Choroid plexus epithelial cell (primary cell): ENCODE measurements at regions not wholly inside any gene's neighbourhood (a gene's known extent, or its start where the extent isn't known, plus 50 kb on each side); places are given as distances from the start of the nearest gene placed in this dataset.
"Not testable (repeated sequence)": the region's sequence is repeated elsewhere in the genome, so short reads cannot be mapped to it uniquely, and the experiment has no call there.

Source experiments
- DNase-seq: peaks from one replicate; pipeline ENCODE4 v3.0.0-alpha.2; 2010; ENCODE audit warnings: low read depth
- H3K4me3 ChIP-seq: 2 replicates; pipeline ENCODE4 v1.5.1; 2011; ENCODE audit warnings: low read depth, mild to moderate bottlenecking, control low read depth, low read length, moderate library complexity
- CTCF ChIP-seq: conservative IDR thresholded peaks from 2 replicates; pipeline ENCODE4 v1.5.1; 2011; ENCODE audit warnings: low read depth, mild to moderate bottlenecking, control low read depth, inconsistent platforms, low read length, moderate library complexity

GRCh38 chr9:24824607-24825006 is 278.9 kb upstream of the IZUMO3 start:
- TF ChIP-seq CTCF, result no peak
- DNase-seq, result no peak
- H3K4me3 ChIP-seq, result no peak overlapping the region

- H3K4me3 ChIP-seq, result no peak overlapping the region
- TF ChIP-seq CTCF, result no peak
- DNase-seq, result no peak
Measured at GRCh38 chr9:24820196-24820595, 274.5 kb upstream of the IZUMO3 start.

- TF ChIP-seq CTCF, result no peak
- H3K4me3 ChIP-seq, result no peak overlapping the region
- no peak for DNase-seq
Measured at GRCh38 chr9:24817756-24818155, 272.1 kb upstream of the IZUMO3 start.

- DNase-seq, result no peak
- no peak overlapping the region for H3K4me3 ChIP-seq
- TF ChIP-seq CTCF, result no peak
Measured at GRCh38 chr9:24816006-24816405, 270.3 kb upstream of the IZUMO3 start.

DNA sequence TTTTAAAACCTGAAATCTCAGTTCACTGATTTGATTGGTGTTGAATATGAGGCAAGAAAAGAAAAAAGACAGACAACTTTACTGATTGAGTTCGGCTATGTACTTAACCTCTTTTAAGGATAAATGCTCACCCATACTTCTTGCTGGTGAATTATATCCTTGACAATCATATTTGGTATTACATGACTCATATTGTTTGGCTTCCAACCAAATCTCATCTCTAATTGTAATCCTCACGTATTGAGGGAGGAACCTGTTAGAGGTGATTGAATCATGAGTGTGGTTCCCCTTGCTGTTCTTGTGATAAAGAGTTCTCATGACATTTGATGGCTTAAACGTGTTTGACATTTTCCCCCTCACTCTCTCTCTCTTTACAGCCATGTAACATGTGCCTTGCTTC is 255.6 kb upstream of the IZUMO3 start:
- H3K4me3 ChIP-seq, result no peak overlapping the region
- no peak for TF ChIP-seq CTCF
- no peak for DNase-seq

DNA sequence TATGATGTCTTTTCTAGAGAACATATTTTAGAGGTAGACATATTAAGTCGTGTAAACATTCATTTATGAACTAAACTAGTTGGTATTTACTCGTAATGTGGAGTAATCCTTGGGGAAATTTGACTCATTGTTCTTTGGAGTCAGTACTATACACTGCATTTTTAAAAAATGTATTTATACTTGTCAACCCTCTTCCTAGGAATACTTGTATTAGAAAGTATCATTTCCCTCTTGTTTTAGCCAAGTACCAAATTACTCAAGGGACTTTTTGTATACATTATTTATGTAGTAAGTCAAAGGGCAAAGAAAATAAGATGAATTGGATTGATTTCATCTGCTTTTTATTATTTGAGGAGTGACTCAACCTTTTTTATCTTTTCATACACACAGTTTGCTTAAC is 248.1 kb upstream of the IZUMO3 start:
- H3K4me3 ChIP-seq, result no peak overlapping the region
- TF ChIP-seq CTCF, result no peak
- no peak for DNase-seq

GRCh38 chr9:24776226-24776625 is 230.5 kb upstream of the IZUMO3 start:
- no peak for TF ChIP-seq CTCF
- no peak for DNase-seq
- no peak overlapping the region for H3K4me3 ChIP-seq

- H3K4me3 ChIP-seq, DNase-seq: not testable (repeated sequence)
Measured at GRCh38 chr9:24774199-24774598, 228.5 kb upstream of the IZUMO3 start.
